ENCODE measurements at regions not wholly inside any gene's neighbourhood (a gene's known extent, or its start where the extent isn't known, plus 50 kb on each side); places are given as distances from the start of the nearest gene placed in this dataset.

- Mint-ChIP-seq H3K36me3 (ENCODE audit: low read depth) (no peaks in the 10 kb centered on the region), H3K27me3 (peaks cover 3% of the 10 kb centered on the region), H3K27ac (no peak overlapping the region), H3K9me3 (ENCODE audit: low read depth) (no peaks in the 10 kb centered on the region), H3K4me3 (no peak overlapping the region), H3K4me1 (no peaks in the 10 kb centered on the region)
- ChIA-PET POLR2A (no interaction called here), CTCF (interaction anchor here (0.6 kb wide), 1 partner anchor 8 kb away, joined by 4 read pairs; no protein-coding TSS in a partner anchor)
- intact Hi-C loops (cut with DNase I, micrococcal nuclease), result no loop called here
- ATAC-seq (no peak), DNase-seq (no peak)
Measured at GRCh38 chr10:128812000-128812399, 655.0 kb upstream of the MGMT start.

DNA sequence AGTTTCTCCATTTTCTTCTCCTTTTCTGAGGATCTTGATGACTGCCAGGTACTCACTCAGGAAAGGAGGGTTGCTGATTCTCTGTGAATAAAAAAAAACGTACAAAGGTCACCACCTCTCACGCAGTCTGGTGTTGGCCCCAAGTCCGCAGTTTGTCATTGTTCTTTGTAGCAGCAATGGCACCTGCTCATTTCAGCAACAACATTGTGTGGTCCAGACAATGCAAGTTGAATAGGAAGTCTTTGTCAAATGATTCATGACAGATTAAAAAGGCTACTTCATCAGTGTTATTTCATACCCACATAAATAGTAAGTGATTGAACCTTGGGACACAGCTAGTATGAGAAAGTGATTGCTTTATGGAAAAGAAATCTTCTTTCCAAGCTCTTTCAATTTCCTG lies 653.5 kb upstream of the MGMT start:
- peaks cover 2% of the 10 kb centered on the region for H3K27me3 Mint-ChIP-seq
- POLR2A ChIA-PET, result no interaction called here
- ATAC-seq, result no peak

GRCh38 chr10:128814024-128814423 lies 653.0 kb upstream of the MGMT start:
- CTCF ChIA-PET, result interaction anchor here (0.7 kb wide), 1 partner anchor 46 kb away, joined by 3 read pairs; no protein-coding TSS in a partner anchor
- no peaks in the 10 kb centered on the region for H3K9me3 Mint-ChIP-seq (ENCODE audit: low read depth)
- intact Hi-C loops (cut with DNase I, micrococcal nuclease), result no loop called here

More for the DNA sequence above, 653.5 kb upstream of the MGMT start:
- Mint-ChIP-seq H3K4me3 (no peak overlapping the region), H3K27ac (no peak overlapping the region), H3K4me1 (no peaks in the 10 kb centered on the region), H3K9me3 (ENCODE audit: low read depth) (no peaks in the 10 kb centered on the region), H3K36me3 (ENCODE audit: low read depth) (no peaks in the 10 kb centered on the region)
- intact Hi-C loops (cut with DNase I, micrococcal nuclease), result no loop called here
- CTCF ChIA-PET, result interaction anchor here (0.7 kb wide), 1 partner anchor 47 kb away, joined by 3 read pairs; no protein-coding TSS in a partner anchor
- DNase-seq, result no peak

DNA sequence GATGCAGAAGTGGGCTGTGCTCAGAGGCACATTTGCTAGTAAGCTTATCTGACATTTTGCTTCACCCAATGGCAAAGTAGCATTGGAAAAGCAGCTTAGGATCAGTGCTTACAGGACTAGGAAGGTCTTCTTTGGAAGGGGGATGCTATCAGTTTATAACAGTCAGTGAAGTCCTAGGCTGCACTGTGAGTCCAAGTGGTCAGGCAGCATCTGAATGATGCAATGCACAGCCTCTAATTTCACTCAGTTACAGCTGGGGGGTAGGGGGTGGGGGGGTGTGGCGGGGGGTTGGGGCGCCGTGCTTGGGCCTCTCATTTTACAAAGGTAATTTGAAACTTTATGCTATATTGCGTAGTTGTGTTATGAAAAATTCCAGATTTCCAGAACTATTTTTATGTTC lies 652.3 kb upstream of the MGMT start:
- no peak overlapping the region for H3K27ac Mint-ChIP-seq
- ChIA-PET CTCF (no interaction called here), POLR2A (no interaction called here)
- DNase-seq, result no peak
- H3K4me3 Mint-ChIP-seq, result no peak overlapping the region
- H3K27me3 Mint-ChIP-seq, result peaks cover 1% of the 10 kb centered on the region
- H3K4me1 Mint-ChIP-seq, result no peaks in the 10 kb centered on the region
- no peaks in the 10 kb centered on the region for H3K9me3 Mint-ChIP-seq (ENCODE audit: low read depth)
- intact Hi-C loops (cut with DNase I, micrococcal nuclease), result no loop called here
- no peak for ATAC-seq
- no peaks in the 10 kb centered on the region for H3K36me3 Mint-ChIP-seq (ENCODE audit: low read depth)

More at GRCh38 chr10:128814024-128814423, 653.0 kb upstream of the MGMT start:
- H3K27ac Mint-ChIP-seq, result no peak overlapping the region
- no peaks in the 10 kb centered on the region for H3K36me3 Mint-ChIP-seq (ENCODE audit: low read depth)
- ATAC-seq, result no peak
- DNase-seq, result no peak
- H3K27me3 Mint-ChIP-seq, result peaks cover 1% of the 10 kb centered on the region
- POLR2A ChIA-PET, result no interaction called here
- H3K4me1 Mint-ChIP-seq, result no peaks in the 10 kb centered on the region
- no peak overlapping the region for H3K4me3 Mint-ChIP-seq

DNA sequence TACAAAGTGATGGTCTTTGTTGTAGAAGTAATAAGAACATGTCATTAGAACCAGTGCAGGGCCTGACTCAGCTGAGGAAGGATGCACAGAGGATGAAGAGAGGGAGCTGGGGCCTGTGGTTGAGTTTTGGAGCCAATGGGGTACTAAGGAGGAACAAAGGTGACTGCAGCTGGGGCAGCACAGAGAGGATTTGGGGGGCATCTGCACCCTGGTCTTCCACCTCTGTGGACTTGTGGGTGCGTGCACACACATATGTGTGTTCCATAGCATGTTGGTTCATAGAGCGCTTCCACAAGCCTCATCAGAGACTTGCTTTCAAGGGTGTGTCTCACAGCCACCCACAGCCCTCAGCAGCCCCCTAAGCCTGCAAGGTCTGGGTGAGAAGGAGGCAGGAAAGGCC lies 650.3 kb upstream of the MGMT start:
- Mint-ChIP-seq H3K4me1 (no peaks in the 10 kb centered on the region), H3K36me3 (ENCODE audit: low read depth) (no peaks in the 10 kb centered on the region), H3K9me3 (ENCODE audit: low read depth) (no peaks in the 10 kb centered on the region), H3K27ac (no peak overlapping the region), H3K27me3 (no peaks in the 10 kb centered on the region), H3K4me3 (no peak overlapping the region)
- ChIA-PET POLR2A (no interaction called here), CTCF (no interaction called here)
- DNase-seq (no peak), ATAC-seq (no peak)
- intact Hi-C loops (cut with DNase I, micrococcal nuclease), result no loop called here

DNA sequence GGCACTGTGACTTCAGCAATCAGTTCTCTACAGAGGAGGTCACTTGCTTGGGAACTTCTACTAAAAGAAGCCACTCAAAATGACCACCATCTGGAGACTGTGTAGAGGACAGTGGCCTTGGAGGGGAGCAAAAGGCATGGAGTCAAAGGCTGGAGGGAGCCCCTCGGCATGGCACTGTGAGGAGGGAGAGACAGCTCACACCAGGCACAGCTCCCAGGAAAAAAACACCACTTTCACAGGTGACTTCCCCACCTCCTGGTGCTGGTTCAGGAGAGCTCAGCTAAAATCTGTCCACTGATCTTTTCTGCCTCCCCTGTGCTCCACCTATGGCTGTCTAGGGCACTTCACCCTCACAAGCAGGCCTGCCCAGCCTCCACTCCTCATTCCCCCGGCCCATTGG lies 649.4 kb upstream of the MGMT start:
- DNase-seq (no peak), ATAC-seq (no peak)
- intact Hi-C loops (cut with DNase I, micrococcal nuclease), result no loop called here
- ChIA-PET CTCF (no interaction called here), POLR2A (no interaction called here)
- Mint-ChIP-seq H3K9me3 (ENCODE audit: low read depth) (no peaks in the 10 kb centered on the region), H3K36me3 (ENCODE audit: low read depth) (no peaks in the 10 kb centered on the region), H3K4me1 (no peaks in the 10 kb centered on the region), H3K27ac (no peak overlapping the region), H3K27me3 (no peaks in the 10 kb centered on the region), H3K4me3 (no peak overlapping the region)

DNA sequence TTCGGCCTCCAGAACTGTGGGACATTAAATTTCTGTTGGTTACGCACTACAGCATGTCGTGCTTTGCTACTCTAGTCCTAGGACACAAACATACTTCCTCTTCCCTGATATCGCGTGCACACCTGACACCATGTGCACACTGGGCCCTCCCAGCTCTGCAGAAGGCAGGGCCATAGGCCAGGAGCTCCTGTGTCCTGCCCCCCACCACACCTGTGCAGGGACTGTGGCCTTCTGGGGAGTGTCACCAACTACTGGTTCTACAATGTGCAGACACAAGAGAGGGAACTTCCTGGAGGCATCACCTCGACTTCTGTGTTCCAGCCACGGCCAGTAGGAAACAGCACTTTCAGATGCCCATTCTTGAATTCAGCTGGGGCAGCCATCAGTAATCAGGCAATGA lies 646.4 kb upstream of the MGMT start:
- POLR2A ChIA-PET, result no interaction called here
- H3K4me1 Mint-ChIP-seq, result no peaks in the 10 kb centered on the region
- intact Hi-C loops (cut with DNase I, micrococcal nuclease), result no loop called here
- no peaks in the 10 kb centered on the region for H3K36me3 Mint-ChIP-seq (ENCODE audit: low read depth)
- no peak for DNase-seq
- H3K27me3 Mint-ChIP-seq, result peaks cover 3% of the 10 kb centered on the region
- ATAC-seq, result no peak
- H3K27ac Mint-ChIP-seq, result no peak overlapping the region
- H3K9me3 Mint-ChIP-seq (ENCODE audit: low read depth), result no peaks in the 10 kb centered on the region
- H3K4me3 Mint-ChIP-seq, result no peak overlapping the region
- CTCF ChIA-PET, result no interaction called here

- no peak for ATAC-seq
- ChIA-PET POLR2A (interaction anchor here (0.5 kb wide), 1 partner anchor 21 kb away, joined by 5 read pairs; no protein-coding TSS in a partner anchor), CTCF (no interaction called here)
- Mint-ChIP-seq H3K36me3 (ENCODE audit: low read depth) (no peaks in the 10 kb centered on the region), H3K9me3 (ENCODE audit: low read depth) (no peaks in the 10 kb centered on the region), H3K27me3 (peaks cover 7% of the 10 kb centered on the region), H3K27ac (no peak overlapping the region), H3K4me1 (no peaks in the 10 kb centered on the region), H3K4me3 (no peak overlapping the region)
- no peak for DNase-seq
- intact Hi-C loops (cut with DNase I, micrococcal nuclease), result no loop called here
Measured at GRCh38 chr10:128823201-128823600, 643.8 kb upstream of the MGMT start.

GRCh38 chr10:128825626-128826025 lies 641.4 kb upstream of the MGMT start:
- POLR2A ChIA-PET, result no interaction called here
- no peaks in the 10 kb centered on the region for H3K36me3 Mint-ChIP-seq (ENCODE audit: low read depth)
- H3K27me3 Mint-ChIP-seq, result peaks cover 9% of the 10 kb centered on the region
- no peak for DNase-seq
- no peaks in the 10 kb centered on the region for H3K4me1 Mint-ChIP-seq
- CTCF ChIA-PET, result no interaction called here
- intact Hi-C loops (cut with DNase I, micrococcal nuclease), result no loop called here
- H3K27ac Mint-ChIP-seq, result no peak overlapping the region
- no peak for ATAC-seq
- H3K4me3 Mint-ChIP-seq, result no peak overlapping the region
- no peaks in the 10 kb centered on the region for H3K9me3 Mint-ChIP-seq (ENCODE audit: low read depth)

DNA sequence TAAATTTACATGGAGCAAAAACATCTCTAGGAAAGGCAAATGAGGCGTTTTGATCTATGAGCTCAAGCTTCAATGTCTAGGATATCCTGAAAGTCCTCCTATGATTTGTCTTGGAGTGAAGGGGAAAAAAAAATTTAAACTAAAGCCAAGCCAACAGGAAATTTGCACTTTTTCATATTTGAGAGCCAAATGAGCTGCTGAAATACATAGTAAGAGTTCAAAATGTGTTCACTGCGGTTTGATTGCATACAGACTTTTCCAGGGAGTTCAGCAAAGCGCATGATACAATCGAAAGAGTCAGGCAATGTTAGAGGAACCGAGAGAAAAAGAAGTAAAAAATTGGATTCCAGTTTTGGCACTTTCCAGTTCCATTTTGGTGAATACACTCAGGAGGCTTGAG lies 633.4 kb upstream of the MGMT start:
- no peak for ATAC-seq
- H3K36me3 Mint-ChIP-seq (ENCODE audit: low read depth), result no peaks in the 10 kb centered on the region
- H3K9me3 Mint-ChIP-seq (ENCODE audit: low read depth), result no peaks in the 10 kb centered on the region
- ChIA-PET POLR2A (no interaction called here), CTCF (interaction anchor here (0.8 kb wide), 1 partner anchor 1055 kb away, joined by 3 read pairs; no protein-coding TSS in a partner anchor)
- no peaks in the 10 kb centered on the region for H3K27me3 Mint-ChIP-seq
- DNase-seq, result no peak
- intact Hi-C loops (cut with DNase I, micrococcal nuclease), result no loop called here
- H3K4me3 Mint-ChIP-seq, result no peak overlapping the region
- no peak overlapping the region for H3K27ac Mint-ChIP-seq
- H3K4me1 Mint-ChIP-seq, result no peaks in the 10 kb centered on the region

GRCh38 chr10:128835361-128835760 lies 631.7 kb upstream of the MGMT start:
- H3K36me3 Mint-ChIP-seq (ENCODE audit: low read depth), result no peaks in the 10 kb centered on the region
- no peak overlapping the region for H3K4me3 Mint-ChIP-seq
- H3K27ac Mint-ChIP-seq, result no peak overlapping the region
- DNase-seq, result no peak
- H3K27me3 Mint-ChIP-seq, result no peaks in the 10 kb centered on the region
- intact Hi-C loops (cut with DNase I, micrococcal nuclease), result no loop called here
- ChIA-PET POLR2A (no interaction called here), CTCF (no interaction called here)
- H3K4me1 Mint-ChIP-seq, result no peaks in the 10 kb centered on the region
- no peaks in the 10 kb centered on the region for H3K9me3 Mint-ChIP-seq (ENCODE audit: low read depth)
- no peak for ATAC-seq

GRCh38 chr10:128837478-128837877 lies 629.6 kb upstream of the MGMT start:
- intact Hi-C loops (cut with DNase I, micrococcal nuclease), result no loop called here
- H3K36me3 Mint-ChIP-seq (ENCODE audit: low read depth), result no peaks in the 10 kb centered on the region
- CTCF ChIA-PET, result no interaction called here
- no peak for ATAC-seq
- H3K27me3 Mint-ChIP-seq, result peaks cover 5% of the 10 kb centered on the region
- POLR2A ChIA-PET, result no interaction called here
- no peaks in the 10 kb centered on the region for H3K9me3 Mint-ChIP-seq (ENCODE audit: low read depth)
- H3K4me3 Mint-ChIP-seq, result no peak overlapping the region
- DNase-seq, result no peak
- H3K4me1 Mint-ChIP-seq, result no peaks in the 10 kb centered on the region
- H3K27ac Mint-ChIP-seq, result no peak overlapping the region

DNA sequence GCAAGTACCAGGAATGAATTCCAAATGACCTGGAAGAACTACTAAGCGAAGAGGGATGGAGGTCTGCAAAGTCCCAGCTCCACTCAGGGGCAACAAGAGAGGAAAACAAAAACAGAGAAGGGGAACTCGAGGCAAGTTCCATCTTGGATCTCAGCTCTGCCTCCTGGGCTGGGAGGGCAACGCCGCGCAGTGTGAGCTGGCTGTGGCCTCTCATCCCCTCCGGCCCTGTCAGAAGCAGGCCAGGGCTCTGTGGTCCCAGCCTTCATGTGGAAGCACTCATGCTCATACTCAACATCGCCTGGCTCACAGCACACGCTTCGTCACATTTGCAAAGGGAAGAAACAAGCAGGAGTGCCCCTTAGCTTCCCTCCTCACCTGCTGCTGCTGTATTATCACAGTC lies 627.9 kb upstream of the MGMT start:
- peaks cover 5% of the 10 kb centered on the region for H3K27me3 Mint-ChIP-seq
- no peaks in the 10 kb centered on the region for H3K4me1 Mint-ChIP-seq
- no peak for DNase-seq
- H3K9me3 Mint-ChIP-seq (ENCODE audit: low read depth), result no peaks in the 10 kb centered on the region
- ChIA-PET POLR2A (no interaction called here), CTCF (no interaction called here)
- intact Hi-C loops (cut with DNase I, micrococcal nuclease), result no loop called here
- no peak overlapping the region for H3K4me3 Mint-ChIP-seq
- no peak for ATAC-seq
- no peak overlapping the region for H3K27ac Mint-ChIP-seq
- no peaks in the 10 kb centered on the region for H3K36me3 Mint-ChIP-seq (ENCODE audit: low read depth)

Measured in activated CD4-positive, alpha-beta T cell treated with anti-CD3 and anti-CD28 coated beads for 36 hours (primary cell).